ENCODE measurements at regions not wholly inside any gene's neighbourhood (a gene's known extent, or its start where the extent isn't known, plus 50 kb on each side); places are given as distances from the start of the nearest gene placed in this dataset.

DNA sequence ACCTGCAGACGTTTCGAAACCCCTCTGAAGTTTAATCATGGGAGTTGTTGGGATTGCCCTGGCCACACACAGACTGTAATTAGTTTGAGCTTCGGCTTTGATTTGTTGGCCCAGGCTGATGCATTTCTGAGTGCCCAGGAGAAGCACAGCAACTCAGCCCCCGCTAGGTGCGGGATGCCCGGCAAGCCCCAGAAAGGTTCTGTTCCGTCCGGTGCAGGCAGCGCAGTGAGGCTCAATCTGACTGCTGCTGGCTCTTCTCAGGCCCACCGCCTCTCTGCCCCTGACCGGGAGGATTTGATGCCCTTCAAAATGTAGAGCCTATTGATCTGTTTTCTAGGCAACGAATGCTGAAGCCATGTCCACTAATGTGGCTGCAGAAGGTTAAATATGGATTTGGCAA lies 73.4 kb upstream of the TAF11L2 start:
- POLR2A ChIA-PET: no interaction called here
- Histone ChIP-seq H3K9ac (ENCODE audit: insufficient read depth in 1 of 2, low read depth in 2 of 2, low read length in 2 of 2) (no peak overlapping the region), H3K79me2 (ENCODE audit: control insufficient read depth, insufficient read depth, low read length) (no peaks in the 10 kb centered on the region), H4K20me1 (replicated peaks; ENCODE audit: control insufficient read depth, insufficient read depth, low read length) (no peaks in the 10 kb centered on the region), H3K27me3 (ENCODE audit: control insufficient read depth in 2 of 2, insufficient read depth in 2 of 2, low read length in 2 of 2) (no peaks in the 10 kb centered on the region), H3K9me1 (ENCODE audit: control insufficient read depth, insufficient read depth, low read length) (no peaks in the 10 kb centered on the region), H3K27ac (ENCODE audit: extremely low read depth, low read depth, low read length) (no peak overlapping the region), H3K4me3 (no peak overlapping the region), H3K4me1 (replicated peaks in 1 of 2; ENCODE audit: control insufficient read depth in 2 of 2, insufficient read depth in 2 of 2, low read length in 2 of 2) (no peaks in the 10 kb centered on the region), H3K4me2 (ENCODE audit: insufficient read depth, low read length) (no peak overlapping the region), H3K36me3 (ENCODE audit: control insufficient read depth, insufficient read depth, low read length) (no peaks in the 10 kb centered on the region), H3K9me3 (replicated peaks; ENCODE audit: control insufficient read depth, insufficient read depth, low read depth, low read length) (no peaks in the 10 kb centered on the region), H2AFZ (ENCODE audit: low read depth, low read length) (no peak overlapping the region)
- BruUV-seq (replicated peaks): no TSS peak
- CTCF ChIA-PET (ENCODE audit: low intra/inter-chr PET ratio): no interaction called here
- WGBS (ENCODE audit: insufficient coverage, low coverage, missing lambda C conversion rate): under 1% methylated on average over 12 of the region's 12 CpGs
- DNase-seq (ENCODE audit: extremely low read depth in 1 of 4, low spot score in 3 of 4): no peak
- no peak for ATAC-seq
- intact Hi-C loops (cut with micrococcal nuclease): no loop called here
- no peak for FAIRE-seq
- in situ Hi-C loops (cut with MboI): no loop called here
- no peak for TF ChIP-seq GTF2E2 (tag; IDR thresholded peaks at IDR 0.05)
- TF ChIP-seq FOXK2 (conservative IDR thresholded peaks at IDR 0.05 in 1 of 2, IDR thresholded peaks at IDR 0.05 in 1 of 2; ENCODE audit: low read depth in 2 of 2): no peak
- no peak for TF ChIP-seq TSC22D4 (tag; IDR thresholded peaks at IDR 0.05)
- no peak for TF ChIP-seq ZNF507 (tag; conservative IDR thresholded peaks at IDR 0.05)
- TF ChIP-seq, protein P1, sequence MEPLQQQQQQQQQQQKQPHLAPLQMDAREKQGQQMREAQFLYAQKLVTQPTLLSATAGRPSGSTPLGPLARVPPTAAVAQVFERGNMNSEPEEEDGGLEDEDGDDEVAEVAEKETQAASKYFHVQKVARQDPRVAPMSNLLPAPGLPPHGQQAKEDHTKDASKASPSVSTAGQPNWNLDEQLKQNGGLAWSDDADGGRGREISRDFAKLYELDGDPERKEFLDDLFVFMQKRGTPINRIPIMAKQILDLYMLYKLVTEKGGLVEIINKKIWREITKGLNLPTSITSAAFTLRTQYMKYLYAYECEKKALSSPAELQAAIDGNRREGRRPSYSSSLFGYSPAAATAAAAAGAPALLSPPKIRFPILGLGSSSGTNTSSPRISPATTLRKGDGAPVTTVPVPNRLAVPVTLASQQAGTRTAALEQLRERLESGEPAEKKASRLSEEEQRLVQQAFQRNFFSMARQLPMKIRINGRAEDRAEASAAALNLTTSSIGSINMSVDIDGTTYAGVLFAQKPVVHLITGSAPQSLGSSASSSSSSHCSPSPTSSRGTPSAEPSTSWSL (CRISPR knock-in tag; IDR thresholded peaks at IDR 0.05; ENCODE audit: borderline replicate concordance): no peak
- no peak for TF ChIP-seq RFX5 (IDR thresholded peaks at IDR 0.05; ENCODE audit: low read depth, low read length)
- no peak for TF ChIP-seq RBBP5 (IDR thresholded peaks at IDR 0.05; ENCODE audit: borderline replicate concordance, insufficient read depth, low read length, poor library complexity, severe bottlenecking)
- TF ChIP-seq, protein P2, sequence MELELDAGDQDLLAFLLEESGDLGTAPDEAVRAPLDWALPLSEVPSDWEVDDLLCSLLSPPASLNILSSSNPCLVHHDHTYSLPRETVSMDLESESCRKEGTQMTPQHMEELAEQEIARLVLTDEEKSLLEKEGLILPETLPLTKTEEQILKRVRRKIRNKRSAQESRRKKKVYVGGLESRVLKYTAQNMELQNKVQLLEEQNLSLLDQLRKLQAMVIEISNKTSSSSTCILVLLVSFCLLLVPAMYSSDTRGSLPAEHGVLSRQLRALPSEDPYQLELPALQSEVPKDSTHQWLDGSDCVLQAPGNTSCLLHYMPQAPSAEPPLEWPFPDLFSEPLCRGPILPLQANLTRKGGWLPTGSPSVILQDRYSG (tag; conservative IDR thresholded peaks at IDR 0.05; ENCODE audit: low read depth): no peak
- TF ChIP-seq ETV1 (tag; conservative IDR thresholded peaks at IDR 0.05; ENCODE audit: low read depth): no peak
- TF ChIP-seq ZNF589 (CRISPR knock-in tag; IDR thresholded peaks at IDR 0.05; ENCODE audit: low read depth): no peak

Data from K562 (cell line).